ENCODE measurements at regions not wholly inside any gene's neighbourhood (a gene's known extent, or its start where the extent isn't known, plus 50 kb on each side); places are given as distances from the start of the nearest gene placed in this dataset.

- Mint-ChIP-seq H3K9me3 (no peaks in the 10 kb centered on the region), H3K36me3 (no peaks in the 10 kb centered on the region), H3K27ac (no peak overlapping the region), H3K27me3 (ENCODE audit: low read depth in 2 of 2) (peaks cover 4 to 15% of the 10 kb centered on the region in 2 donors), H3K4me3 (no peak overlapping the region), H3K4me1 (peaks cover 8 to 19% of the 10 kb centered on the region in 2 donors)
- H3K36me3 ChIP-seq (ENCODE audit: control insufficient read depth, insufficient read depth, low read length) = no peaks in the 10 kb centered on the region
- H3K9me3 ChIP-seq (ENCODE audit: control insufficient read depth, insufficient read depth, low read length) = no peaks in the 10 kb centered on the region
- H3K27ac ChIP-seq (ENCODE audit: low read length) = no peak overlapping the region
- H3K4me3 ChIP-seq (ENCODE audit: low read length) = no peak overlapping the region
- no peaks in the 10 kb centered on the region for H3K27me3 ChIP-seq (ENCODE audit: control insufficient read depth, insufficient read depth, low read length)
- 92% methylated on average over 9 of the region's 9 CpGs for WGBS (ENCODE audit: insufficient coverage)
- TF ChIP-seq, protein P1, sequence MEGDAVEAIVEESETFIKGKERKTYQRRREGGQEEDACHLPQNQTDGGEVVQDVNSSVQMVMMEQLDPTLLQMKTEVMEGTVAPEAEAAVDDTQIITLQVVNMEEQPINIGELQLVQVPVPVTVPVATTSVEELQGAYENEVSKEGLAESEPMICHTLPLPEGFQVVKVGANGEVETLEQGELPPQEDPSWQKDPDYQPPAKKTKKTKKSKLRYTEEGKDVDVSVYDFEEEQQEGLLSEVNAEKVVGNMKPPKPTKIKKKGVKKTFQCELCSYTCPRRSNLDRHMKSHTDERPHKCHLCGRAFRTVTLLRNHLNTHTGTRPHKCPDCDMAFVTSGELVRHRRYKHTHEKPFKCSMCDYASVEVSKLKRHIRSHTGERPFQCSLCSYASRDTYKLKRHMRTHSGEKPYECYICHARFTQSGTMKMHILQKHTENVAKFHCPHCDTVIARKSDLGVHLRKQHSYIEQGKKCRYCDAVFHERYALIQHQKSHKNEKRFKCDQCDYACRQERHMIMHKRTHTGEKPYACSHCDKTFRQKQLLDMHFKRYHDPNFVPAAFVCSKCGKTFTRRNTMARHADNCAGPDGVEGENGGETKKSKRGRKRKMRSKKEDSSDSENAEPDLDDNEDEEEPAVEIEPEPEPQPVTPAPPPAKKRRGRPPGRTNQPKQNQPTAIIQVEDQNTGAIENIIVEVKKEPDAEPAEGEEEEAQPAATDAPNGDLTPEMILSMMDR (IDR thresholded peaks at IDR 0.05) = no peak
- ATAC-seq (no peak), DNase-seq (no peak)
- H3K4me1 ChIP-seq (ENCODE audit: control insufficient read depth, insufficient read depth, low read length) = peaks cover 14% of the 10 kb centered on the region
- intact Hi-C loops (cut with micrococcal nuclease) = no loop called here
These were observed 97.2 kb upstream of the MSX1 start for GRCh38 chr4:4762300-4762699.

DNA sequence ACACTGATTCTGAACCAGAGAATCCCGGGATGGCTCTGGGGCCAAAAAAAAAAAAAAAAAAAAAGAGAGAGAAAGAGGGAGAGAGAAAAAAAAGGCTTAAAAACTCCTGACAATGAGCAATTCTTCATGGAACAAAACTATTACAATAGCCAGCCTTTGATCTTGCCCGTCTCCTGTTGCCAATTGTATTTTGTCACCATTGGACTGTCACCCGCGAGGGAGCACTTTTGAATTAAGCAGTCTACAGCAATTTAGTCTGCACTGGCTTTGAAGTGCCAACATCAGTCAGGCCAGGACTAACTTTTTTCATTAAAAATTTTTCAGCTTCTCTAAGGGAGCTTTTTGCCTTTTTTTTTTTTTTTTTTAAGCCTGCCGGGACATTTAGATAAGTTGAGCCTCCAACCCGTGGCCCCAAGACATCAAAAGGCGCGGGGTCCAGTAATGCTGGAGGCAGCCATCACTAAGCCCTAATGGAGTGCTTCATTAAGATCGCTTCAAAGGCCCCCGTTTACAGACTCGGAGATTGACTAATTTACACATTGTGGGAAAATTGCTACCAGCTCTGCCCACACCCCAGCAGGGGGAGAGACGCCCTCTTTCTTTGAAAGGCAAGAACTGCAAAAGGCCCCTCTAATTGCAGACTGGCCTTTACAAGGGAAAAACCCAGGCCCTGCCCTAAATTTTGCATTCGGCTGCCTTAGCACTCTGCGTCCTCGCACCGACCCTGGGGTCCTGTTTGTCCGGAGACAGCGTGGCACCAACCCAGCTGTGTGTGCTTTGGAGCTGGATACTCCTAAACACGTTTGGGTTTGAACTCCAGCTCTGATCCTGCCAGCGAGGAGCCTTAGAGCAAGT lies 98.1 kb upstream of the MSX1 start:
- DNase-seq = no peak
- no peaks in the 10 kb centered on the region for H3K36me3 ChIP-seq (ENCODE audit: control insufficient read depth, insufficient read depth, low read length)
- H3K9me3 ChIP-seq (ENCODE audit: control insufficient read depth, insufficient read depth, low read length) = no peaks in the 10 kb centered on the region
- Mint-ChIP-seq H3K4me3 (no peak overlapping the region), H3K36me3 (no peaks in the 10 kb centered on the region), H3K4me1 (peaks cover 8 to 19% of the 10 kb centered on the region in 2 donors), H3K27ac (no peak overlapping the region), H3K27me3 (ENCODE audit: low read depth in 2 of 2) (peaks cover 5 to 15% of the 10 kb centered on the region in 2 donors), H3K9me3 (no peaks in the 10 kb centered on the region)
- H3K27me3 ChIP-seq (ENCODE audit: control insufficient read depth, insufficient read depth, low read length) = no peaks in the 10 kb centered on the region
- no peak overlapping the region for H3K27ac ChIP-seq (ENCODE audit: low read length)
- intact Hi-C loops (cut with micrococcal nuclease) = no loop called here
- no peak overlapping the region for H3K4me3 ChIP-seq (ENCODE audit: low read length)
- H3K4me1 ChIP-seq (ENCODE audit: control insufficient read depth, insufficient read depth, low read length) = peaks cover 14% of the 10 kb centered on the region
- 76% methylated on average over 20 of the region's 20 CpGs for WGBS (ENCODE audit: insufficient coverage)
- TF ChIP-seq, protein P1 (IDR thresholded peaks at IDR 0.05) = no peak
- no peak for ATAC-seq

GRCh38 chr4:4759883-4760282 lies 99.6 kb upstream of the MSX1 start:
- Histone ChIP-seq H3K27ac (ENCODE audit: low read length) (no peak overlapping the region), H3K27me3 (ENCODE audit: control insufficient read depth, insufficient read depth, low read length) (no peaks in the 10 kb centered on the region), H3K9me3 (ENCODE audit: control insufficient read depth, insufficient read depth, low read length) (no peaks in the 10 kb centered on the region), H3K4me1 (ENCODE audit: control insufficient read depth, insufficient read depth, low read length) (peaks cover 14% of the 10 kb centered on the region), H3K36me3 (ENCODE audit: control insufficient read depth, insufficient read depth, low read length) (no peaks in the 10 kb centered on the region), H3K4me3 (ENCODE audit: low read length) (no peak overlapping the region)
- Mint-ChIP-seq H3K9me3 (no peaks in the 10 kb centered on the region), H3K4me1 (peaks cover 8 to 19% of the 10 kb centered on the region in 2 donors), H3K4me3 (no peak overlapping the region), H3K27me3 (ENCODE audit: low read depth in 2 of 2) (peaks cover 5 to 15% of the 10 kb centered on the region in 2 donors), H3K27ac (peak overlapping the region in 1 of 2 donors; percentile 35), H3K36me3 (no peaks in the 10 kb centered on the region)
- WGBS (ENCODE audit: insufficient coverage) = 73% methylated on average over 7 of the region's 7 CpGs
- ATAC-seq = no peak
- TF ChIP-seq, protein P1 (IDR thresholded peaks at IDR 0.05) = no peak
- intact Hi-C loops (cut with micrococcal nuclease) = no loop called here
- no peak for DNase-seq
